GM23338 (cell line): ENCODE measurements at regions not wholly inside any gene's neighbourhood (a gene's known extent, or its start where the extent isn't known, plus 50 kb on each side); places are given as distances from the start of the nearest gene placed in this dataset.

ENCODE experiments used
- ATAC-seq: fragments of 200-7000 bp; cut with Tn5 transposase; 3 replicates; pipeline ENCODE4 v1.9.1; 2020
- DNase-seq: peaks from one replicate; pipeline ENCODE4 v3.0.0-alpha.2; 2015; ENCODE audit warnings: low spot score
- H2AFZ ChIP-seq: fragments of 200-600 bp; sonication (generic); 2 replicates; pipeline ENCODE4 v1.8.0; 2016; ENCODE audit warnings: antibody characterized with exemption, mild to moderate bottlenecking, moderate library complexity
- H3F3A ChIP-seq: fragments of 200-600 bp; sonication (generic); replicated peaks from 2 replicates; pipeline ENCODE4 v1.8.0; 2017; ENCODE audit warnings: antibody characterized with exemption, mixed run types, low read depth
- H3K27ac ChIP-seq: fragments of 200-600 bp; sonication (generic); 2 replicates; pipeline ENCODE4 v1.6.1; 2016; ENCODE audit warnings: low read depth
- H3K27me3 ChIP-seq: fragments of 200-600 bp; sonication (generic); 2 replicates; pipeline ENCODE4 v1.8.0; 2016; ENCODE audit warnings: mild to moderate bottlenecking, mixed run types, moderate library complexity; ENCODE audit not compliant: insufficient read depth
- H3K36me3 ChIP-seq: fragments of 200-600 bp; sonication (generic); 2 replicates; pipeline ENCODE4 v1.8.0; 2016; ENCODE audit warnings: mild to moderate bottlenecking; ENCODE audit not compliant: insufficient read depth
- H3K4me1 ChIP-seq: fragments of 200-600 bp; sonication (generic); 2 replicates; pipeline ENCODE4 v1.8.0; 2016; ENCODE audit warnings: mild to moderate bottlenecking, moderate library complexity; ENCODE audit not compliant: insufficient read depth
- H3K4me2 ChIP-seq: fragments of 200-600 bp; sonication (generic); 2 replicates; pipeline ENCODE4 v1.7.1; 2017; ENCODE audit warnings: mixed run types
- H3K4me3 ChIP-seq: fragments of 200-600 bp; sonication (generic); 2 replicates; pipeline ENCODE4 v1.6.1; 2016; ENCODE audit warnings: mixed run types
- H3K79me2 ChIP-seq: fragments of 200-600 bp; sonication (generic); replicated peaks from 2 replicates; pipeline ENCODE4 v1.8.0; 2017; ENCODE audit warnings: mild to moderate bottlenecking; ENCODE audit not compliant: insufficient read depth
- H3K9me2 ChIP-seq: fragments of 200-600 bp; sonication (generic); 2 replicates; pipeline ENCODE4 v1.8.0; 2017; ENCODE audit not compliant: insufficient read depth
- H4K20me1 ChIP-seq: fragments of 200-600 bp; sonication (generic); replicated peaks from 2 replicates; pipeline ENCODE4 v1.8.0; 2017; ENCODE audit warnings: mild to moderate bottlenecking; ENCODE audit not compliant: insufficient read depth
- H3K27ac Mint-ChIP-seq: 2 replicates; pipeline ENCODE4 v1.8.0; 2020; ENCODE audit warnings: inconsistent platforms, mild to moderate bottlenecking, moderate library complexity, mixed read lengths
- H3K27me3 Mint-ChIP-seq: 3 replicates; pipeline ENCODE4 v1.8.0; 2022; ENCODE audit warnings: low read depth, mild to moderate bottlenecking, moderate library complexity, mixed read lengths, inconsistent platforms; ENCODE audit not compliant: insufficient read depth, poor library complexity
- H3K36me3 Mint-ChIP-seq: 3 replicates; pipeline ENCODE4 v1.8.0; 2021; ENCODE audit warnings: low read depth, mild to moderate bottlenecking, inconsistent platforms, moderate library complexity, mixed read lengths
- H3K4me1 Mint-ChIP-seq: 3 replicates; pipeline ENCODE4 v1.8.0; 2020; ENCODE audit warnings: mild to moderate bottlenecking, inconsistent platforms, mixed read lengths
- H3K4me3 Mint-ChIP-seq: 3 replicates; pipeline ENCODE4 v1.8.0; 2021; ENCODE audit warnings: moderate library complexity, mild to moderate bottlenecking, inconsistent platforms, mixed read lengths
- H3K9me3 Mint-ChIP-seq: 3 replicates; pipeline ENCODE4 v1.8.0; 2020; ENCODE audit warnings: moderate library complexity, mild to moderate bottlenecking, inconsistent platforms, mixed read lengths
- EZH2 ChIP-seq: fragments of 200-600 bp; sonication (generic); IDR thresholded peaks from one replicate; pipeline ENCODE4 v1.8.0; 2017; ENCODE audit warnings: antibody characterized with exemption, mild to moderate bottlenecking, low read depth; ENCODE audit not compliant: unreplicated experiment
- EZH2phosphoT487 ChIP-seq: fragments of 200-600 bp; sonication (generic); IDR thresholded peaks from one replicate; pipeline ENCODE4 v1.8.1; 2018; ENCODE audit warnings: antibody characterized with exemption; ENCODE audit not compliant: unreplicated experiment
- JUNB ChIP-seq: IDR thresholded peaks from one replicate; pipeline ENCODE4 v1.6.1; 2016; ENCODE audit warnings: antibody characterized with exemption; ENCODE audit not compliant: unreplicated experiment
- NANOG ChIP-seq: IDR thresholded peaks from 2 replicates; pipeline ENCODE4 v1.6.1; 2016; ENCODE audit warnings: antibody characterized with exemption, borderline replicate concordance
- POLR2AphosphoS5 ChIP-seq: IDR thresholded peaks from 2 replicates; pipeline ENCODE4 v1.6.1; 2016; ENCODE audit warnings: antibody characterized with exemption, low read depth
- STAT1 ChIP-seq: IDR thresholded peaks from one replicate; pipeline ENCODE4 v1.6.1; 2016; ENCODE audit warnings: antibody characterized with exemption; ENCODE audit not compliant: unreplicated experiment
- ZNF114 ChIP-seq: fragments of 250-450 bp; sonication (Bioruptor Pico); IDR thresholded peaks from 2 replicates; pipeline ENCODE4 v1.5.0; 2020; ENCODE audit warnings: mild to moderate bottlenecking, moderate library complexity
- ZNF331 ChIP-seq: fragments of 250-450 bp; sonication (Bioruptor Pico); IDR thresholded peaks from 2 replicates; pipeline ENCODE4 v1.5.0; 2020; ENCODE audit warnings: low read depth, mild to moderate bottlenecking, moderate library complexity
- TF ChIP-seq, protein P1 (sequence below), 2 experiments: fragments of 200-600 bp in 1 of 2; sonication (generic) in 1 of 2; conservative IDR thresholded peaks; 2 replicates each; pipeline versions ENCODE4 v1.5.1 to v1.6.1; 2016 to 2017; ENCODE audit warnings: antibody characterized with exemption in 2 of 2, low read depth in 2 of 2, mild to moderate bottlenecking in 2 of 2, moderate library complexity in 1 of 2
- TF ChIP-seq, protein P2 (sequence below): IDR thresholded peaks from one replicate; pipeline ENCODE4 v1.6.1; 2018; ENCODE audit warnings: antibody characterized with exemption; ENCODE audit not compliant: unreplicated experiment
- TF ChIP-seq, protein P3 (sequence below): IDR thresholded peaks from 2 replicates; pipeline ENCODE4 v1.6.1; 2016; ENCODE audit warnings: antibody characterized with exemption
- TF ChIP-seq, protein P4 (sequence below): fragments of 250-450 bp; sonication (Bioruptor Pico); IDR thresholded peaks from 2 replicates; pipeline ENCODE4 v1.5.0; 2020; ENCODE audit warnings: mild to moderate bottlenecking, moderate library complexity

DNA sequence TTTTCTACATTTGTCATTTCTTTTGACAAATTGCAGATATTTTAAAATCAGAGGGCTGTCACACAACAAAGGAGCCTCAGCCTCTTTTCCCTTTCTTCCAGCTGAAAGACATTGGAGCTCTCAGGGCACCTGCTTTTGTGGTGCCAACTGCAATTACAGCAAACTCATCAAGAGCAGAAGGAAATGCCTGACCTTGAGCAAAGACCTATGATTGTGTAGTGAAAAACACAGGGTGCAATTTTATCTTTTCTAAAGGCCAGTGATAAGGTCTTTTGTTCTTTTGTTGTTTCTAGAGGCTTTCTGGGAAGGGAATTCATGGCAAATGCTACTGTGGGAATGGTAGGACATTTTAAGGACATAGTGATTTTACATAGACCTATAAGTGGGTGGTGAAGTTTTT, 214.3 kb downstream of the OXSM start:
- Mint-ChIP-seq H3K9me3 (peaks cover 16% of the 10 kb centered on the region), H3K36me3 (peaks cover 7% of the 10 kb centered on the region; the same call in 1 of the 3 replicates), H3K4me1 (no peaks in the 10 kb centered on the region), H3K27me3 (no peaks in the 10 kb centered on the region), H3K27ac (no peak overlapping the region), H3K4me3 (no peak overlapping the region)
- H3K79me2 ChIP-seq: no peaks in the 10 kb centered on the region
- ATAC-seq (no peak), DNase-seq (no peak)
- no peaks in the 10 kb centered on the region for H4K20me1 ChIP-seq
- no peak overlapping the region for H3K27ac ChIP-seq
- H3F3A ChIP-seq: no peaks in the 10 kb centered on the region
- no peak overlapping the region for H3K4me2 ChIP-seq
- H3K36me3 ChIP-seq: no peaks in the 10 kb centered on the region; the same call in 1 of the 2 replicates
- H2AFZ ChIP-seq: no peak overlapping the region
- H3K4me3 ChIP-seq: no peak overlapping the region
- H3K4me1 ChIP-seq: no peaks in the 10 kb centered on the region
- H3K27me3 ChIP-seq: no peaks in the 10 kb centered on the region
- H3K9me2 ChIP-seq: no peaks in the 10 kb centered on the region
- TF ChIP-seq EZH2 (no peak), EZH2phosphoT487 (no peak), POLR2AphosphoS5 (no peak), JUNB (no peak), ZNF114 (CRISPR knock-in tag) (no peak), STAT1 (no peak), NANOG (no peak), ZNF331 (CRISPR knock-in tag) (no peak)
- TF ChIP-seq, protein P1, sequence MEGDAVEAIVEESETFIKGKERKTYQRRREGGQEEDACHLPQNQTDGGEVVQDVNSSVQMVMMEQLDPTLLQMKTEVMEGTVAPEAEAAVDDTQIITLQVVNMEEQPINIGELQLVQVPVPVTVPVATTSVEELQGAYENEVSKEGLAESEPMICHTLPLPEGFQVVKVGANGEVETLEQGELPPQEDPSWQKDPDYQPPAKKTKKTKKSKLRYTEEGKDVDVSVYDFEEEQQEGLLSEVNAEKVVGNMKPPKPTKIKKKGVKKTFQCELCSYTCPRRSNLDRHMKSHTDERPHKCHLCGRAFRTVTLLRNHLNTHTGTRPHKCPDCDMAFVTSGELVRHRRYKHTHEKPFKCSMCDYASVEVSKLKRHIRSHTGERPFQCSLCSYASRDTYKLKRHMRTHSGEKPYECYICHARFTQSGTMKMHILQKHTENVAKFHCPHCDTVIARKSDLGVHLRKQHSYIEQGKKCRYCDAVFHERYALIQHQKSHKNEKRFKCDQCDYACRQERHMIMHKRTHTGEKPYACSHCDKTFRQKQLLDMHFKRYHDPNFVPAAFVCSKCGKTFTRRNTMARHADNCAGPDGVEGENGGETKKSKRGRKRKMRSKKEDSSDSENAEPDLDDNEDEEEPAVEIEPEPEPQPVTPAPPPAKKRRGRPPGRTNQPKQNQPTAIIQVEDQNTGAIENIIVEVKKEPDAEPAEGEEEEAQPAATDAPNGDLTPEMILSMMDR (conservative IDR thresholded peaks at IDR 0.05; ENCODE audit: low read depth in 2 of 2): no peak
- TF ChIP-seq, protein P2, sequence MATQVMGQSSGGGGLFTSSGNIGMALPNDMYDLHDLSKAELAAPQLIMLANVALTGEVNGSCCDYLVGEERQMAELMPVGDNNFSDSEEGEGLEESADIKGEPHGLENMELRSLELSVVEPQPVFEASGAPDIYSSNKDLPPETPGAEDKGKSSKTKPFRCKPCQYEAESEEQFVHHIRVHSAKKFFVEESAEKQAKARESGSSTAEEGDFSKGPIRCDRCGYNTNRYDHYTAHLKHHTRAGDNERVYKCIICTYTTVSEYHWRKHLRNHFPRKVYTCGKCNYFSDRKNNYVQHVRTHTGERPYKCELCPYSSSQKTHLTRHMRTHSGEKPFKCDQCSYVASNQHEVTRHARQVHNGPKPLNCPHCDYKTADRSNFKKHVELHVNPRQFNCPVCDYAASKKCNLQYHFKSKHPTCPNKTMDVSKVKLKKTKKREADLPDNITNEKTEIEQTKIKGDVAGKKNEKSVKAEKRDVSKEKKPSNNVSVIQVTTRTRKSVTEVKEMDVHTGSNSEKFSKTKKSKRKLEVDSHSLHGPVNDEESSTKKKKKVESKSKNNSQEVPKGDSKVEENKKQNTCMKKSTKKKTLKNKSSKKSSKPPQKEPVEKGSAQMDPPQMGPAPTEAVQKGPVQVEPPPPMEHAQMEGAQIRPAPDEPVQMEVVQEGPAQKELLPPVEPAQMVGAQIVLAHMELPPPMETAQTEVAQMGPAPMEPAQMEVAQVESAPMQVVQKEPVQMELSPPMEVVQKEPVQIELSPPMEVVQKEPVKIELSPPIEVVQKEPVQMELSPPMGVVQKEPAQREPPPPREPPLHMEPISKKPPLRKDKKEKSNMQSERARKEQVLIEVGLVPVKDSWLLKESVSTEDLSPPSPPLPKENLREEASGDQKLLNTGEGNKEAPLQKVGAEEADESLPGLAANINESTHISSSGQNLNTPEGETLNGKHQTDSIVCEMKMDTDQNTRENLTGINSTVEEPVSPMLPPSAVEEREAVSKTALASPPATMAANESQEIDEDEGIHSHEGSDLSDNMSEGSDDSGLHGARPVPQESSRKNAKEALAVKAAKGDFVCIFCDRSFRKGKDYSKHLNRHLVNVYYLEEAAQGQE: no peak
- TF ChIP-seq, protein P3, sequence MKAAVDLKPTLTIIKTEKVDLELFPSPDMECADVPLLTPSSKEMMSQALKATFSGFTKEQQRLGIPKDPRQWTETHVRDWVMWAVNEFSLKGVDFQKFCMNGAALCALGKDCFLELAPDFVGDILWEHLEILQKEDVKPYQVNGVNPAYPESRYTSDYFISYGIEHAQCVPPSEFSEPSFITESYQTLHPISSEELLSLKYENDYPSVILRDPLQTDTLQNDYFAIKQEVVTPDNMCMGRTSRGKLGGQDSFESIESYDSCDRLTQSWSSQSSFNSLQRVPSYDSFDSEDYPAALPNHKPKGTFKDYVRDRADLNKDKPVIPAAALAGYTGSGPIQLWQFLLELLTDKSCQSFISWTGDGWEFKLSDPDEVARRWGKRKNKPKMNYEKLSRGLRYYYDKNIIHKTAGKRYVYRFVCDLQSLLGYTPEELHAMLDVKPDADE: no peak
- TF ChIP-seq, protein P4, sequence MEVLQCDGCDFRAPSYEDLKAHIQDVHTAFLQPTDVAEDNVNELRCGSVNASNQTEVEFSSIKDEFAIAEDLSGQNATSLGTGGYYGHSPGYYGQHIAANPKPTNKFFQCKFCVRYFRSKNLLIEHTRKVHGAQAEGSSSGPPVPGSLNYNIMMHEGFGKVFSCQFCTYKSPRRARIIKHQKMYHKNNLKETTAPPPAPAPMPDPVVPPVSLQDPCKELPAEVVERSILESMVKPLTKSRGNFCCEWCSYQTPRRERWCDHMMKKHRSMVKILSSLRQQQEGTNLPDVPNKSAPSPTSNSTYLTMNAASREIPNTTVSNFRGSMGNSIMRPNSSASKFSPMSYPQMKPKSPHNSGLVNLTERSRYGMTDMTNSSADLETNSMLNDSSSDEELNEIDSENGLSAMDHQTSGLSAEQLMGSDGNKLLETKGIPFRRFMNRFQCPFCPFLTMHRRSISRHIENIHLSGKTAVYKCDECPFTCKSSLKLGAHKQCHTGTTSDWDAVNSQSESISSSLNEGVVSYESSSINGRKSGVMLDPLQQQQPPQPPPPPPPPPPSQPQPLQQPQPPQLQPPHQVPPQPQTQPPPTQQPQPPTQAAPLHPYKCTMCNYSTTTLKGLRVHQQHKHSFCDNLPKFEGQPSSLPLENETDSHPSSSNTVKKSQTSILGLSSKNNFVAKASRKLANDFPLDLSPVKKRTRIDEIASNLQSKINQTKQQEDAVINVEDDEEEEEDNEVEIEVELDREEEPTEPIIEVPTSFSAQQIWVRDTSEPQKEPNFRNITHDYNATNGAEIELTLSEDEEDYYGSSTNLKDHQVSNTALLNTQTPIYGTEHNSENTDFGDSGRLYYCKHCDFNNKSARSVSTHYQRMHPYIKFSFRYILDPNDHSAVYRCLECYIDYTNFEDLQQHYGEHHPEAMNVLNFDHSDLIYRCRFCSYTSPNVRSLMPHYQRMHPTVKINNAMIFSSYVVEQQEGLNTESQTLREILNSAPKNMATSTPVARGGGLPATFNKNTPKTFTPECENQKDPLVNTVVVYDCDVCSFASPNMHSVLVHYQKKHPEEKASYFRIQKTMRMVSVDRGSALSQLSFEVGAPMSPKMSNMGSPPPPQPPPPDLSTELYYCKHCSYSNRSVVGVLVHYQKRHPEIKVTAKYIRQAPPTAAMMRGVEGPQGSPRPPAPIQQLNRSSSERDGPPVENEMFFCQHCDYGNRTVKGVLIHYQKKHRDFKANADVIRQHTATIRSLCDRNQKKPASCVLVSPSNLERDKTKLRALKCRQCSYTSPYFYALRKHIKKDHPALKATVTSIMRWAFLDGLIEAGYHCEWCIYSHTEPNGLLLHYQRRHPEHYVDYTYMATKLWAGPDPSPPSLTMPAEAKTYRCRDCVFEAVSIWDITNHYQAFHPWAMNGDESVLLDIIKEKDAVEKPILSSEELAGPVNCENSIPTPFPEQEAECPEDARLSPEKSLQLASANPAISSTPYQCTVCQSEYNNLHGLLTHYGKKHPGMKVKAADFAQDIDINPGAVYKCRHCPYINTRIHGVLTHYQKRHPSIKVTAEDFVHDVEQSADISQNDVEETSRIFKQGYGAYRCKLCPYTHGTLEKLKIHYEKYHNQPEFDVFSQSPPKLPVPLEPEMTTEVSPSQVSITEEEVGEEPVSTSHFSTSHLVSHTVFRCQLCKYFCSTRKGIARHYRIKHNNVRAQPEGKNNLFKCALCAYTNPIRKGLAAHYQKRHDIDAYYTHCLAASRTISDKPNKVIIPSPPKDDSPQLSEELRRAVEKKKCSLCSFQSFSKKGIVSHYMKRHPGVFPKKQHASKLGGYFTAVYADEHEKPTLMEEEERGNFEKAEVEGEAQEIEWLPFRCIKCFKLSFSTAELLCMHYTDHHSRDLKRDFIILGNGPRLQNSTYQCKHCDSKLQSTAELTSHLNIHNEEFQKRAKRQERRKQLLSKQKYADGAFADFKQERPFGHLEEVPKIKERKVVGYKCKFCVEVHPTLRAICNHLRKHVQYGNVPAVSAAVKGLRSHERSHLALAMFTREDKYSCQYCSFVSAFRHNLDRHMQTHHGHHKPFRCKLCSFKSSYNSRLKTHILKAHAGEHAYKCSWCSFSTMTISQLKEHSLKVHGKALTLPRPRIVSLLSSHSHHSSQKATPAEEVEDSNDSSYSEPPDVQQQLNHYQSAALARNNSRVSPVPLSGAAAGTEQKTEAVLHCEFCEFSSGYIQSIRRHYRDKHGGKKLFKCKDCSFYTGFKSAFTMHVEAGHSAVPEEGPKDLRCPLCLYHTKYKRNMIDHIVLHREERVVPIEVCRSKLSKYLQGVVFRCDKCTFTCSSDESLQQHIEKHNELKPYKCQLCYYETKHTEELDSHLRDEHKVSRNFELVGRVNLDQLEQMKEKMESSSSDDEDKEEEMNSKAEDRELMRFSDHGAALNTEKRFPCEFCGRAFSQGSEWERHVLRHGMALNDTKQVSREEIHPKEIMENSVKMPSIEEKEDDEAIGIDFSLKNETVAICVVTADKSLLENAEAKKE (CRISPR knock-in tag): no peak
